ENCODE measurements at regions not wholly inside any gene's neighbourhood (a gene's known extent, or its start where the extent isn't known, plus 50 kb on each side); places are given as distances from the start of the nearest gene placed in this dataset.

GRCh38 chr13:37339386-37339735 lies 233.9 kb upstream of the CSNK1A1L start (continued):
- TF ChIP-seq REST (IDR thresholded peaks at IDR 0.05; ENCODE audit: low read depth) (no peak), ELF1 (IDR thresholded peaks at IDR 0.05; ENCODE audit: borderline replicate concordance, low read depth) (no peak), JUND (IDR thresholded peaks at IDR 0.05) (no peak)

- H3K9ac ChIP-seq (ENCODE audit: low read length): no peak overlapping the region
- BruUV-seq (replicated peaks): no TSS peak
- no peaks in the 10 kb centered on the region for H3K4me1 ChIP-seq (ENCODE audit: control insufficient read depth in 1 of 2, insufficient read depth in 2 of 2, low read length in 2 of 2)
- H3K36me3 ChIP-seq (ENCODE audit: control insufficient read depth in 1 of 2, insufficient read depth in 2 of 2, low read length in 2 of 2): no peaks in the 10 kb centered on the region
- H3K4me3 ChIP-seq (replicated peaks in 1 of 2; ENCODE audit: low read depth in 1 of 2, low read length in 2 of 2): no peak overlapping the region
- H3K9me3 ChIP-seq (ENCODE audit: control insufficient read depth in 1 of 2, insufficient read depth in 1 of 2, low read depth in 1 of 2, low read length in 2 of 2): peaks cover 0 to 7% of the 10 kb centered on the region in 2 experiments; a peak in 1 of 4 replicates
- ChIA-PET CTCF (no interaction called here), RAD21 (ENCODE audit: low non-redundant PET in 1 of 2, low total read pairs in 2 of 2, uncharacterized antibody in 2 of 2, unreplicated experiment in 2 of 2) (no interaction called here), POLR2A (no interaction called here)
- ATAC-seq (no peak), DNase-seq (ENCODE audit: low read depth, low spot score) (no peak)
- no peaks in the 10 kb centered on the region for H4K20me1 ChIP-seq (ENCODE audit: insufficient read depth)
- intact Hi-C loops (cut with micrococcal nuclease): no loop called here
- no peaks in the 10 kb centered on the region for H3K79me2 ChIP-seq (ENCODE audit: insufficient read depth, low read length)
- no peak overlapping the region for H3K27ac ChIP-seq (ENCODE audit: low read depth, low read length)
- no peak overlapping the region for H3K4me2 ChIP-seq (ENCODE audit: low read length)
- no peaks in the 10 kb centered on the region for H3K9me2 ChIP-seq (ENCODE audit: insufficient read depth)
- H3K27me3 ChIP-seq (ENCODE audit: insufficient read depth, low read length): no peaks in the 10 kb centered on the region
- H2AFZ ChIP-seq (ENCODE audit: low read depth, low read length, poor library complexity, severe bottlenecking): no peak overlapping the region
- no peak for TF ChIP-seq ATF3 (IDR thresholded peaks at IDR 0.05)
- no peak for TF ChIP-seq POLR2AphosphoS5 (IDR thresholded peaks at IDR 0.05; ENCODE audit: low read depth, low read length)
- no peak for TF ChIP-seq CBX3 (IDR thresholded peaks at IDR 0.05; ENCODE audit: low read depth)
- no peak for TF ChIP-seq ELF1 (IDR thresholded peaks at IDR 0.05; ENCODE audit: borderline replicate concordance, low read depth)
- TF ChIP-seq CTCF (IDR thresholded peaks at IDR 0.05 in 2 of 3, conservative IDR thresholded peaks at IDR 0.05 in 1 of 3; ENCODE audit: borderline replicate concordance in 1 of 3, insufficient read depth in 1 of 3, low read depth in 2 of 3, low read length in 2 of 3): no peak
- TF ChIP-seq SRF (IDR thresholded peaks at IDR 0.05; ENCODE audit: low read depth): no peak
- TF ChIP-seq FOSL1 (IDR thresholded peaks at IDR 0.05; ENCODE audit: low read depth): no peak
- TF ChIP-seq REST (IDR thresholded peaks at IDR 0.05; ENCODE audit: low read depth): no peak
- no peak for TF ChIP-seq RAD21 (IDR thresholded peaks at IDR 0.05; ENCODE audit: low read depth)
- TF ChIP-seq ZFX (IDR thresholded peaks at IDR 0.05): no peak
- TF ChIP-seq SIN3A (IDR thresholded peaks at IDR 0.05; ENCODE audit: low read depth): no peak
- no peak for TF ChIP-seq ZBTB33 (IDR thresholded peaks at IDR 0.05; ENCODE audit: extremely low read depth, insufficient replicate concordance, low read length)
Measured at GRCh38 chr13:37338726-37339385, 233.4 kb upstream of the CSNK1A1L start.

All from HCT116 (cell line).